ENCODE measurements at regions not wholly inside any gene's neighbourhood (a gene's known extent, or its start where the extent isn't known, plus 50 kb on each side); places are given as distances from the start of the nearest gene placed in this dataset.

- no peak for TF ChIP-seq ZFP3 (CRISPR knock-in tag; IDR thresholded peaks at IDR 0.05)
- no peak for TF ChIP-seq PPARA (CRISPR knock-in tag; IDR thresholded peaks at IDR 0.05; ENCODE audit: borderline replicate concordance)
- no peak for TF ChIP-seq OSR1 (CRISPR knock-in tag; IDR thresholded peaks at IDR 0.05)
- no peak for TF ChIP-seq PATZ1 (CRISPR knock-in tag; IDR thresholded peaks at IDR 0.05; ENCODE audit: borderline replicate concordance)
- TF ChIP-seq ZC3H10 (CRISPR knock-in tag; IDR thresholded peaks at IDR 0.05), result no peak
- TF ChIP-seq RARB (CRISPR knock-in tag; IDR thresholded peaks at IDR 0.05), result no peak
- TF ChIP-seq ZNF70 (CRISPR knock-in tag; IDR thresholded peaks at IDR 0.05), result no peak
- no peak for TF ChIP-seq SNAI2 (CRISPR knock-in tag; IDR thresholded peaks at IDR 0.05)
- TF ChIP-seq ZNF565 (CRISPR knock-in tag; conservative IDR thresholded peaks at IDR 0.05; ENCODE audit: low read depth), result no peak
- TF ChIP-seq, protein P1, sequence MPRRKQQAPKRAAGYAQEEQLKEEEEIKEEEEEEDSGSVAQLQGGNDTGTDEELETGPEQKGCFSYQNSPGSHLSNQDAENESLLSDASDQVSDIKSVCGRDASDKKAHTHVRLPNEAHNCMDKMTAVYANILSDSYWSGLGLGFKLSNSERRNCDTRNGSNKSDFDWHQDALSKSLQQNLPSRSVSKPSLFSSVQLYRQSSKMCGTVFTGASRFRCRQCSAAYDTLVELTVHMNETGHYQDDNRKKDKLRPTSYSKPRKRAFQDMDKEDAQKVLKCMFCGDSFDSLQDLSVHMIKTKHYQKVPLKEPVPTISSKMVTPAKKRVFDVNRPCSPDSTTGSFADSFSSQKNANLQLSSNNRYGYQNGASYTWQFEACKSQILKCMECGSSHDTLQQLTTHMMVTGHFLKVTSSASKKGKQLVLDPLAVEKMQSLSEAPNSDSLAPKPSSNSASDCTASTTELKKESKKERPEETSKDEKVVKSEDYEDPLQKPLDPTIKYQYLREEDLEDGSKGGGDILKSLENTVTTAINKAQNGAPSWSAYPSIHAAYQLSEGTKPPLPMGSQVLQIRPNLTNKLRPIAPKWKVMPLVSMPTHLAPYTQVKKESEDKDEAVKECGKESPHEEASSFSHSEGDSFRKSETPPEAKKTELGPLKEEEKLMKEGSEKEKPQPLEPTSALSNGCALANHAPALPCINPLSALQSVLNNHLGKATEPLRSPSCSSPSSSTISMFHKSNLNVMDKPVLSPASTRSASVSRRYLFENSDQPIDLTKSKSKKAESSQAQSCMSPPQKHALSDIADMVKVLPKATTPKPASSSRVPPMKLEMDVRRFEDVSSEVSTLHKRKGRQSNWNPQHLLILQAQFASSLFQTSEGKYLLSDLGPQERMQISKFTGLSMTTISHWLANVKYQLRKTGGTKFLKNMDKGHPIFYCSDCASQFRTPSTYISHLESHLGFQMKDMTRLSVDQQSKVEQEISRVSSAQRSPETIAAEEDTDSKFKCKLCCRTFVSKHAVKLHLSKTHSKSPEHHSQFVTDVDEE (CRISPR knock-in tag; IDR thresholded peaks at IDR 0.05), result no peak
- no peak for TF ChIP-seq TCF4 (CRISPR knock-in tag; IDR thresholded peaks at IDR 0.05; ENCODE audit: borderline replicate concordance)
- no peak for ATAC-seq
These were observed 106.7 kb upstream of the NHSL1 start for GRCh38 chr6:138605958-138606357.

DNA sequence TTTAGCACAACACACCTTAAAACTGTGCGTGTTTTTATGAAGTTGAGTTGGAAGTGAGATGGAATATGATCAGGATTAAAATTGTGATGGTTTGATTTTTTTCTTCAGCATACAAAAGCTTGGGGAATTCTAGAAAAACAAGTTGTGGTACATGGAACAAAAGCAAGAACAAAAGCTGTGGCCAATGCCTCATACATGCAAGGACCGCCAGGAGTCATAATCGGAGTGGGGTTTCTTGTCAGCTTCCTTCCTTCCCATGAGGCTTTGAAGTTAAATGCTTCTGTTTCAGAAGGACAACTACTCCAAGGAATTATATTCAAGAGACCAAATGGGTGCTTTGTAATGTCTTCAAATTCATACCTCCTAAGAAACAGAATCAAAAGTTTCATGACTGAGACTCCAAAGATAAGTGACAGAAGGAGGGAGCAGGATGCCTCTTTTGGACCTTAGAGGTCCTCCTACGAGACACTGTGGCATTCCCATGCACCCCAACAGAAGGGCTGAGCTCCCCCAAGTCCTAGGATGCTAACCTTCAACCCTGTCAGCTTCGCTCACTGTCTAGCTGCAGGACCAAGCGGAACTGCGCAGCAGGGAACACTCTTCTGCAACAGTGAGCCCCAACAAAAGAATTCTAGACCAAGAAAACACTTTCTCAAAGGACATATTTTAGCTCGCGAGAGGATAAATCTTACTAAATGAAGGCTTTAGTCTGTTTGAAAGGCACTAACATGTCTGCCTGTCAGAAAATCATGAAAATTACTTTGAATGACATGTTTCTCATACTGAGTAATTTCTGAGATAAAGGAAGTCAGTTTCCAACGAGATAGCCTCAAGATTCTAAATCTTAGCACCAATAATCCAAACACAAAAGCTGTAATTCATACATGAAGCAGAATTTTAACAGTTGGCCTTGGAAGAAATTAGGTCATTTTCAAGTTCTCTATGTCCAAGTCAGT, 108.5 kb upstream of the NHSL1 start:
- TF ChIP-seq ZC3H10 (CRISPR knock-in tag; IDR thresholded peaks at IDR 0.05) (no peak), RARB (CRISPR knock-in tag; IDR thresholded peaks at IDR 0.05) (no peak), CREB5 (CRISPR knock-in tag; IDR thresholded peaks at IDR 0.05; ENCODE audit: low read depth) (no peak), ZFP3 (CRISPR knock-in tag; IDR thresholded peaks at IDR 0.05) (no peak), ISL1 (CRISPR knock-in tag; IDR thresholded peaks at IDR 0.05) (no peak), PATZ1 (CRISPR knock-in tag; IDR thresholded peaks at IDR 0.05; ENCODE audit: borderline replicate concordance) (no peak), ZFP30 (CRISPR knock-in tag; IDR thresholded peaks at IDR 0.05) (no peak), GLIS3 (CRISPR knock-in tag; IDR thresholded peaks at IDR 0.05) (no peak), OSR1 (CRISPR knock-in tag; IDR thresholded peaks at IDR 0.05) (no peak), TOX (CRISPR knock-in tag; IDR thresholded peaks at IDR 0.05; ENCODE audit: borderline replicate concordance) (no peak), TCF4 (CRISPR knock-in tag; IDR thresholded peaks at IDR 0.05; ENCODE audit: borderline replicate concordance) (no peak), CSDC2 (CRISPR knock-in tag; IDR thresholded peaks at IDR 0.05) (no peak), SNAI2 (CRISPR knock-in tag; IDR thresholded peaks at IDR 0.05) (no peak), ARNTL (CRISPR knock-in tag; IDR thresholded peaks at IDR 0.05; ENCODE audit: borderline replicate concordance, low read depth) (no peak)
- TF ChIP-seq, protein P2, sequence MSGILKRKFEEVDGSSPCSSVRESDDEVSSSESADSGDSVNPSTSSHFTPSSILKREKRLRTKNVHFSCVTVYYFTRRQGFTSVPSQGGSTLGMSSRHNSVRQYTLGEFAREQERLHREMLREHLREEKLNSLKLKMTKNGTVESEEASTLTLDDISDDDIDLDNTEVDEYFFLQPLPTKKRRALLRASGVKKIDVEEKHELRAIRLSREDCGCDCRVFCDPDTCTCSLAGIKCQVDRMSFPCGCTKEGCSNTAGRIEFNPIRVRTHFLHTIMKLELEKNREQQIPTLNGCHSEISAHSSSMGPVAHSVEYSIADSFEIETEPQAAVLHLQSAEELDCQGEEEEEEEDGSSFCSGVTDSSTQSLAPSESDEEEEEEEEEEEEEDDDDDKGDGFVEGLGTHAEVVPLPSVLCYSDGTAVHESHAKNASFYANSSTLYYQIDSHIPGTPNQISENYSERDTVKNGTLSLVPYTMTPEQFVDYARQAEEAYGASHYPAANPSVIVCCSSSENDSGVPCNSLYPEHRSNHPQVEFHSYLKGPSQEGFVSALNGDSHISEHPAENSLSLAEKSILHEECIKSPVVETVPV (CRISPR knock-in tag; IDR thresholded peaks at IDR 0.05), result no peak
- no peak for ATAC-seq

GRCh38 chr6:138608896-138609295, 109.6 kb upstream of the NHSL1 start:
- no peak for ATAC-seq
- TF ChIP-seq, protein P1 (CRISPR knock-in tag; IDR thresholded peaks at IDR 0.05), result no peak
- TF ChIP-seq PATZ1 (CRISPR knock-in tag; IDR thresholded peaks at IDR 0.05; ENCODE audit: borderline replicate concordance) (no peak), OSR1 (CRISPR knock-in tag; IDR thresholded peaks at IDR 0.05) (no peak), GLIS3 (CRISPR knock-in tag; IDR thresholded peaks at IDR 0.05) (no peak), CREB5 (CRISPR knock-in tag; IDR thresholded peaks at IDR 0.05; ENCODE audit: low read depth) (no peak), PPARA (CRISPR knock-in tag; IDR thresholded peaks at IDR 0.05; ENCODE audit: borderline replicate concordance) (no peak), SNAI2 (CRISPR knock-in tag; IDR thresholded peaks at IDR 0.05) (no peak)
